Peyer's patch (tissue), 4 donors: ENCODE measurements at regions not wholly inside any gene's neighbourhood (a gene's known extent, or its start where the extent isn't known, plus 50 kb on each side); places are given as distances from the start of the nearest gene placed in this dataset.

ENCODE experiments used
- DNase-seq, 3 donors: peaks; one replicate each; pipeline ENCODE4 v3.0.0-alpha.2; 2017 to 2019
- H3K27ac ChIP-seq, 4 donors: fragments of 200-600 bp; sonication (generic); one replicate each; pipeline ENCODE4 v1.5.1; 2016 to 2019
- H3K27me3 ChIP-seq, 2 donors: fragments of 200-600 bp; sonication (generic); one replicate each; pipeline ENCODE4 v1.5.1; 2019
- H3K36me3 ChIP-seq, 3 donors: fragments of 200-600 bp; sonication (generic); one replicate each; pipeline ENCODE4 v1.5.1; 2016 to 2019
- H3K4me1 ChIP-seq, 4 donors: fragments of 200-600 bp; sonication (generic); one replicate each; pipeline ENCODE4 v1.5.1; 2016 to 2019
- H3K4me3 ChIP-seq, 4 donors: fragments of 200-600 bp; sonication (generic); 1 replicate in 3 of 4; 2 replicates in 1 of 4; pipeline ENCODE4 v1.5.1; 2016 to 2019; ENCODE audit warnings: mild to moderate bottlenecking in 1 of 4
- H3K9me3 ChIP-seq, 4 donors: fragments of 200-600 bp; sonication (generic); one replicate each; pipeline ENCODE4 v1.5.1; 2016 to 2019; ENCODE audit warnings: mild to moderate bottlenecking in 1 of 4
- CTCF ChIP-seq, 6 experiments: fragments of 450-650 bp in 4 of 6; fragments of 200-600 bp in 2 of 6; sonication (generic) in 1 of 6; IDR thresholded peaks; one replicate each; pipeline ENCODE4 v1.5.1; 2017 to 2019; ENCODE audit warnings: antibody characterized with exemption in 6 of 6, mild to moderate bottlenecking in 3 of 6, moderate library complexity in 1 of 6
- POLR2A ChIP-seq, 2 donors: fragments of 450-650 bp; IDR thresholded peaks; one replicate each; pipeline ENCODE4 v1.5.1; 2017; ENCODE audit warnings: antibody characterized with exemption in 2 of 2, mild to moderate bottlenecking in 2 of 2, moderate library complexity in 2 of 2

- no peak overlapping the region for H3K27ac ChIP-seq
- H3K4me1 ChIP-seq: peaks cover 0 to 4% (median 0%) of the 10 kb centered on the region in 4 donors
- H3K4me3 ChIP-seq: no peak overlapping the region
- no peaks in the 10 kb centered on the region for H3K36me3 ChIP-seq
- no peaks in the 10 kb centered on the region for H3K9me3 ChIP-seq
- DNase-seq: no peak
- TF ChIP-seq CTCF (IDR thresholded peaks at IDR 0.05) (no peak), POLR2A (IDR thresholded peaks at IDR 0.05) (no peak)
- H3K27me3 ChIP-seq: no peaks in the 10 kb centered on the region
Measured at GRCh38 chr7:94054130-94054529, 50.0 kb upstream of the BET1 start.

DNA sequence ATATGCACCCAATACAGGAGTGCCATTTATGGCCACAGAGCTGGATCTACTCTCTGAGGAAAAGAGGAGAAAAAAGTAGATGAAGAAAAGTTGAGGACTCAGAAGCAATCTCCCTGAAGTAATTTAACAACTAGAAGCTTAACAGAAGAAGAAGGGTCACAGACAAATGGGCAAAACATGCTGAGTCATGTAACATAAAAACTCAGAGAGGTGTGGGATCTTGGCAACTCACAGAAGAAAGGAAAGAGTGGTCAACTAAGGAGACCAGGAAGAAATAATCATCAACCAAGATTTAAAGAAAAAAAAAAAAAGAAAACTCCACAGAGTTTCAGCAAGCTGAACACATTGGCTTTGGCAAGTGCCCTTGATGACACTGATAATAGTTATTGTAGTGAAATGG, 51.8 kb upstream of the BET1 start:
- Histone ChIP-seq H3K27ac (no peak overlapping the region), H3K4me3 (no peak overlapping the region), H3K27me3 (no peaks in the 10 kb centered on the region), H3K9me3 (no peaks in the 10 kb centered on the region), H3K4me1 (peaks cover 0 to 4% (median 0%) of the 10 kb centered on the region in 4 donors), H3K36me3 (no peaks in the 10 kb centered on the region)
- no peak for DNase-seq
- TF ChIP-seq POLR2A (IDR thresholded peaks at IDR 0.05): no peak
- TF ChIP-seq CTCF (IDR thresholded peaks at IDR 0.05): no peak

DNA sequence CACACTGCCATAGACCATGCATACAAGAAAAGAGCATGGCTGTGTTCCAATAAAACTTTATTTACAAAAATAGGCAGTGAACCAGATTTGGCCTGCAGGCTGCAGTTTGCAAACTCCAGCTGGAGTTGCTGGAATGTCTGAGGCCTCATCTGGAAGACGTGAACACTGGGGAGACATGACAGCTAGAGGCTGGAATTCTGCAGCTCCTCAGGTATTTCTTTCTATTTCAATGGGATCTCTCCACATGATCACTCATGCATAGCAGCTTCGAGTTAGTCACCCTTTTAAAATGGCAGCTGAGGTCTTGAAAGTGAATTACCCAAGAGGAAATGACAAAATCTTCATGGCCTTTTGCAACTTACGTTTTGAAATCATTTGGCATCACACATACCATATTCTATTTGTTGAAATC, 52.6 kb upstream of the BET1 start:
- H3K27me3 ChIP-seq: no peaks in the 10 kb centered on the region
- TF ChIP-seq POLR2A (IDR thresholded peaks at IDR 0.05) (no peak), CTCF (IDR thresholded peaks at IDR 0.05) (no peak)
- no peak overlapping the region for H3K27ac ChIP-seq
- no peaks in the 10 kb centered on the region for H3K36me3 ChIP-seq
- peaks cover 0 to 4% (median 0%) of the 10 kb centered on the region in 4 donors for H3K4me1 ChIP-seq
- no peaks in the 10 kb centered on the region for H3K9me3 ChIP-seq
- H3K4me3 ChIP-seq: no peak overlapping the region
- no peak for DNase-seq

- TF ChIP-seq CTCF (IDR thresholded peaks at IDR 0.05): no peak
- TF ChIP-seq POLR2A (IDR thresholded peaks at IDR 0.05): no peak
- peaks cover 0 to 4% (median 0%) of the 10 kb centered on the region in 4 donors for H3K4me1 ChIP-seq
- H3K9me3 ChIP-seq: no peaks in the 10 kb centered on the region
- H3K27me3 ChIP-seq: no peaks in the 10 kb centered on the region
- no peaks in the 10 kb centered on the region for H3K36me3 ChIP-seq
- DNase-seq: no peak
- no peak overlapping the region for H3K4me3 ChIP-seq
- H3K27ac ChIP-seq: no peak overlapping the region
Measured at GRCh38 chr7:94057955-94058354, 53.8 kb upstream of the BET1 start.

DNA sequence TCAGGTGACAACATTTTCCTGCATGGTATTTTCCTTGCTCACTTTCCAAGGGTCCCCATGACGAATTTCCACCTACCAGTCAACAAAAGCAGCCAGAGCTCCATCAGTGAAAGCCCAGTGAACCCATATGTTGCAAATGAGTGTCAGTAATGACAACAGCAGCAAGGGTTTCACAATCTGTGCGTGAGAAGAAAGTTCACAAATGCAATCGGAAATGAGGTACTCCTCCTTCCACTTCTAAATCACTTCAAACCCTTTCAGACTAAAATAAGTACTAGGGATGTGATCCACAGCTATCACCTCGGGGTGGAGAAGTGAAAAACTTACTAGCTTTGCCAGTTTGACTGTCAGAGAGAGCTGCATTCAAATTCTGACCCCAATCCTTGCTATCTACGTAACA, 55.6 kb upstream of the BET1 start:
- TF ChIP-seq POLR2A (IDR thresholded peaks at IDR 0.05) (no peak), CTCF (IDR thresholded peaks at IDR 0.05) (no peak)
- Histone ChIP-seq H3K4me1 (no peaks in the 10 kb centered on the region), H3K27me3 (no peaks in the 10 kb centered on the region), H3K36me3 (no peaks in the 10 kb centered on the region), H3K27ac (no peak overlapping the region), H3K4me3 (no peak overlapping the region), H3K9me3 (no peaks in the 10 kb centered on the region)
- no peak for DNase-seq

DNA sequence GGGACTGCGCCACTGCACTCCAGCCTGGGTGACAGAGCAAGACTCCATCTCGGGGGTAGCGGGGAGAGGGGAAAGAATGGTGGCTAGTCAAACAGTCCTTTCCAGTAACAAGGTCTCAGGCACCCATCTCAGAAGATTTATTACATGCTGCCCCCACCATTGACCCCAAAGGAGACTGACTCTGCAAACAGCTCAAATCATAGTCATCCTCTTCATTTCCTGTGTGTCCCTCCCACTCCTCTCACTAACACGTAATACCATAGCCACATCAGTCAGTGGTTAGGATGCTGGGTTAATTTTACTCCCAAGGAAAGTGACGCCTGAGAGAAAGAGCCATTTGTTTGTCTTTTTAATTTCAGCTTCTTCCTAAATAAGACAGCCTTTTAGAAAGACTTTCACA, 56.6 kb upstream of the BET1 start:
- Histone ChIP-seq H3K4me3 (no peak overlapping the region), H3K4me1 (no peaks in the 10 kb centered on the region), H3K36me3 (no peaks in the 10 kb centered on the region), H3K9me3 (no peaks in the 10 kb centered on the region), H3K27me3 (no peaks in the 10 kb centered on the region), H3K27ac (no peak overlapping the region)
- TF ChIP-seq CTCF (IDR thresholded peaks at IDR 0.05): no peak
- no peak for DNase-seq
